Embryonic facial prominence (tissue), 1 donor: ENCODE measurements at regions not wholly inside any gene's neighbourhood (a gene's known extent, or its start where the extent isn't known, plus 50 kb on each side); places are given as distances from the start of the nearest gene placed in this dataset.

Source experiments
- DNase-seq: peaks from one replicate; pipeline ENCODE4 v3.0.0-alpha.2; 2016; ENCODE audit errors: extremely low spot score

DNA sequence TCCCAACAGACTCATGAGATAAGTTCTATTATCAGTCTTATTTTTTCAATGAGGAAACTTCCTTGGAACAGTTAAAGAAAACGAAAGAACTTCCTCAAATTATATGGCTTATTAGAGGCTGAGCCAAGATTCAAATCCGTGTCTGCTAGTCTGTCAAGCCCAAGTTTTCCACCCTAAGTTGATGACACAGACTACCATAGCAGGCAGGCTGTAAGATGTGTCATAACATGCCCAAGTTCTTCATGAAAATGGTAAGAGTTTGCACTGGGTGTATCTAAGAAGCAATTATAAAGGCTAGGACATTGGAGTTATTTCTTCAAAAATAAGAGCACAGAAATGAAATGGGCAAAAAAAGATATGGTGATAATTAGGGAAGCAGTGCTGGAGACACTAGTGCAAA lies 634.5 kb downstream of the BRINP1 start:
- DNase-seq = no peak

DNA sequence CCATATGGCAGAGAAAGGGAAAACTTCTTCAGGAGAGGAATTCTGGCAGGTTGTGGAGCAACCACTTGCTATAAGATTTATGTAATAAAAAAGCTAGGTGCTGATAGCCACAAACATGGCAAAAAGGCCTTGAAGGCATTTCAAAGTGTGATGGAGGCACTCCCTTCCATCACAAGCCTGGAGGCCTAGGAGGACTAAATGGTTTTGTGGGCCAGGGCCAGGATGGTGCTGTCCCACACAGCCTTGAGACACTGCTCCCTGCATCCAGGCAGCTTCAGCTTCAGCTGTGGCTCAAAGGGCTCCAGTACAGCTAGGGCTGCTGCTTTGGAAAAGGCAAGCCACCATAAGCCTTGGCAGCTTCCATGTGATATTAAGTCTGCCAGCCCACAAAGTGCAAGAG lies 632.8 kb downstream of the BRINP1 start:
- DNase-seq = no peak

DNA sequence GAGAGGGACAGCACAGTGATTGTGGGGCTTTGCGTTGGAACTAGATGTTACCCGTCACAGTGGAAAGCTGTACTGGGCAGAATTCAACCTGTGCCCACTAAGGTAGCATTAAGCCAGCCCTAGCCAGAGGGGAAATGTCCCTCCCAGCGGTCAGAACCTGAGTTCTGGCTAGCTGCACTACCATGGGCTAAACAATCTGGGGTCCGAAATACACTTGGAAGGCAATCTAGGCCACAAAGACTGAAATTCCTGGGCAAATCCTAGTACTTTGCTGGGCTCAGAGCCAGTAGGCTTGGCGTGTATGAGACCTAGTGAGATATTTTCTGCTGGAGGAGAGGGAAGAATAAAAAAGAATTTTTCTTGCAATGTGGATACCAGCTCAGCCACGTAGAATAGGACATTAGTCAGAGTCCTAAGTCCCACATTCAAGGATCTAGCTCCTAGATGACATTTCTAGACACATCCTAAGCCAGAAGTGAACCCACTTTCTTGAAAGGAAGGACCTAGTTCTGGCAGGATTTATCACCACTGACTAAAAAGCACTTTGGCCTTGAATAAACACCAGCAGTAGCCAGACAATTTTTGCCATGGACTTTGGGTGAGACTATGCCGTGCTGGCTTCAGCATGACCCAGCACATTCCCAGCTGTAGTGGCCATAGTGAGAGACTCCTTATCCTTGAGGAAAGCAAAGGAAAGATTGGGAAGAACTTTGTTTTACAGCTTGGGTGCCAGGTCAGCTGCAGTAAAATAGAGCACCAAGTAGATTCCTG lies 618.0 kb downstream of the BRINP1 start:
- DNase-seq = no peak

DNA sequence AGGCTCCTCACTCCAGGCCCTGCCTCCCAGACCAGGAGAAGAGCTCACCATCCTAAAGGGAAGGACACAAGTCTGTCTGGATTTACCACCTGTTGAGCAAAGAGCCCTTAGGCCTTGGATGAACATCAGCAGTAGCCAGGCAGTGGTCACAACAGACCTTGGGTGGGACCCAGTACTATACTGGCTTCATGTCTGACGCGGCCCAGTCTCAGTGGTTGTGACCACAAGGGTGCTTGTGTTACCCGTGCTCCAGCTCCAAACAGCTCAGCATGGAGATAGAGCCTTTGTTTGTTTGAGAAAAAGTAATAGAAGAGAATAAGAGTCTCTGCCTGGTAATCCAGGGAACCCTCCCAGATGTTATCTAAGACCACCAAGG lies 617.4 kb downstream of the BRINP1 start:
- DNase-seq = no peak

DNA sequence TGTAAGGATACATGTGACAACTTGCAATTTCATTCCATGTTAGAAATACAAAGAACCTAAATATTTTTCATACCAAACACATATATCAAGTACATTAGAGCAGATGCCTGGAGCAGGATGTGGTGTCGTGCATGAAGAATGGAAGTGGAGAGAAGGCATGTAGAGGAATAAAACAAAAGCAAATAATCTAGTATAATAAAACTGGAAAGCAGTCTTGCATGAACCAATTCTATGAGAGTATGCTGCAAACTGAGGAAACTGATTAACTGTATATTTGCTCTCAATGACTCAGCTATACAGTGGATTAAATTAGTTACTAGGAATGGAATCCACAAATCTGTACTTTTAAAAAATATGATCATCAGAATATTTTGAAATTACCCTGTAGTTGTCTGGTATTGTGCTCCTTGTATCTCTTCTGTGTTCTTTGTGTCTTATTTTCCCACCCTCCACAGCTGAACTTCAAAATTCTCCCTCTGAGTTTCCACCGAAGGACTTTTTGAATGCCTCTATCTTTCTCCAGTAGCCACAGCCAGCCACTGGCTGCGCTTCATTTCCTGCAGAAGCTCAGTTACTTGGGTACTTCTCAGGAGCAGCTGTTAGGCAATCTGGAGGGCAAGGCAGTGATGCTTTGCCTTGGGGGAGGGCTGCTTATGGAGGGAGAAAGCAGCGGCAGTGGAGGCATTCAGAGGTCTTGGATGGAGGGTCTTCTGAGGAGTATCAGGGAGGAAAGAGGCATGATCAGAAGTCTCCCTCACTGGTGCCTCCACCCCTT lies 608.0 kb downstream of the BRINP1 start:
- no peak for DNase-seq

DNA sequence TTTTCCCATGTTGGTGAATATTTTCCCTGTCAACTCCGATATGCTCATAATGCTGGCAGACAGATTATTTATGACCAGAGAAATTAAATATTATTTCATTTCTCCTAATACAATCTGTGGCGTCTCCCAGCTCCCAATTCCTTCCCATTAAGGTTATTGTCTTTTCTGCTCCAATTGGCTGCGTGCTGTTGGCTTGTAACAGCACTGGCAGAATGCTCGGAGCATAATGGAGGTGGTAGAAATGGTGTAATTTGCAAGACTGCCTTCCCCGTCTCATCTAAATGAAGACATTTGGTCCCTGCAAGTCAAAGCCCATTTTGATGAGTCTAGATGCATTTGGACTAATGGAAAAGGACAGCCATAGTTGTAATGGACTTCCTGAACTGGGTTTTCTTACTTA lies 601.7 kb downstream of the BRINP1 start:
- no peak for DNase-seq

DNA sequence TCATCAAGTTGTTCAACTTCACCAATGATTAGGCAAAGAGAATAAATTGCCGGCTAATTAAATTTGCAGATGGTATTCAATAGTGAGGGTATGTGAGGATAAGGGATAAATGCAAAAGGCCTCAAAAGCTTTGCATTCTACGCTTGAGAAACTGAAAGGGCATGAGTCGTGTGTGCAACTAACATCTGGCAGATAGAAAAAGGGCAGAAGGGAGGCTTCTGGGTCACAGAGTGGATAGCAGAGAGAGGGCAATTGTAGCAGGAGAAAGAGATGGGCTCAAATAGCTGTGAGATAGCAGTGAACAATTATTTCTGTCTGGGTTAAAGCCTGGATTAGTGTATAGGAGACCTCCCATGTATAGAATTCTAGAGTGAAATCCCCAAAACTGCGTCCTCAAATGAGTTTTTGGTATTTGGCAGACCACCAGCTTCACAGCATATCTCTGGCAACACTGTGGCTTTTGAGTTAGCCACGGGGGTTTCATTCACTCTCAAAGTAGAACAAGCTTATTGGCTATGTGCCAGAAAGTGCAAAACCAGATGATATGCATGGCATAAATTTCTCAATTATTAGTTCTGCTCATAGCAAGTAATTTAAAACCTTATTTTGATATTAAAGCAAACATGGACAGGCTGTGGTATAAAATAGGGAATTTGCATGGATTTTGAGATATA lies 586.3 kb downstream of the BRINP1 start:
- DNase-seq = no peak

DNA sequence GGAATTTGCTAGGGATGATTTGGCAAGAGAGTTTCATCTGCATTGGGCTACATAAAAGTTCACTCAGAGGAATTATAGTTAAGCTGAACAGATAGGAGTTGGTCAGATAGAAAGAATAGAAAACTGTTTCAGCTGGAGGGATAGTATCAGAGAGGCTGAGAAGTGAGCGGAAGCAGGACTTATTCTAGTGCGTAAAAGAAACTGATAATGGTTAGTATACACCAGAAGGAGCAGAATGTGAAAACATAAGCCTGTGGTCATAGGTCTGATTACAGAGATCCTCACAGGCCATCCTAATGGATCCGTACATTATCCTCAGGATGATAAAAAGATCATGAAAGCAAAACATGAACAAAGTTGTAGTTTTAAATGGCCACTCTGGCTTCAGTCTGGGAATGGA lies 585.2 kb downstream of the BRINP1 start:
- no peak for DNase-seq

DNA sequence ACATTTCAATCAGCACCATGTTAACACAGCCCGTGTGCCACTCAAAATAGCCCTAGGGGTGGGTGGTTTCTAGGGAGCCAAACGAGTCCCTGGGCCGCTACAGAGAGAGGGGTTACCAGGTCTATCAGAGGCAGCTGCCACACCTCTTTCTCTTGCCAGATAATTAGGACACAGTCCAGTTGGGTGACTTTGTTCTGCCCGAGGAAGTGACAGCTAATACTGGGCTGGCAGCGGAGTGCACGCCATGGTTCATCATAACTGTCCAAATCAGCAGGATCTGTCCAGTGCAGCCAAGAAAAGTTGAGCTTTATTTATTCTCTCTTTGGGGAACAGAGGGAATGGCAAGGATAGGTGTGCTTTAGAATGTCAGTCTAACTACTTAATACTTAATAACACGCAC lies 583.8 kb downstream of the BRINP1 start:
- DNase-seq = no peak

DNA sequence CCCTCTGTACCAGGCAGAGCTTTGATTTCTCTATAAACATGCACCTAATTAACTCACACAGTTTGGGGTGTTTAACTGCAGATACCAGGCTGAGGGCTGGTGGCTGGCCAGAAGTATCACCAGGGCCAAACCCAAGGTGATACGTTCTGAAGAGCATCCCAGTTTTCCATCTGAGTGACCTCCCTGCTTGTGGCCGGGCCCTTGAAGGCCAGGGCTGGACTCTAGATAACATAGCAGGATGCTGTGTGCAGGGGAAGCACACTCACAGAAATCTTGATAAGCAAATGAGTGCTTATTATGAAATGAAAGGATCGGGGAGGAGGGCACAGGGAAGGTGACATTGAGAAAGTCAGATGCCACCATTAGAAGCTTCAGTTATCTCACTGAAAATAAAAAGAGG lies 582.4 kb downstream of the BRINP1 start:
- no peak for DNase-seq

DNA sequence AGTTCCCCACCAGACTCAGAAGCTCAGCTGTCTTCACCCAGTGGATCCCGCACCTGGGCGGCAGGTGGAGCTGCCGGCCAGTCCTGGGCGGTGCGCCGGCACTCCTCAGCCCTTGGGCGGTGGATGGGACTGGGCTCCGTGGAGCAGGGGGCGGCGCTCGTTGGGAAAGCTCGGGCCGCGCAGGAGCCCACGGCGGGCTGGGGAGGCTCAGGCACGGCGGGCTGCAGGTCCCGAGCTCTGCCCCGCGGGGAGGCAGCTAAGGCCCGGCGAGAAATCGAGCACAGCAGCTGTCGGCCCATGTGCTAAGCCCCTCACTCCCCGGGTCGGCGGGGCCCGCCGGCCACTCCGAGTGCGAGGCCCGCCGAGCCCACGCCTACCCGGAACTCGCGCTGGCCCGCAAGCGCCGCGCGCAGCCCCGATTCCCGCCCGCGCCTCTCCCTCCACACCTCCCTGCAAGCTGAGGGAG lies 560.0 kb downstream of the BRINP1 start:
- DNase-seq = no peak

DNA sequence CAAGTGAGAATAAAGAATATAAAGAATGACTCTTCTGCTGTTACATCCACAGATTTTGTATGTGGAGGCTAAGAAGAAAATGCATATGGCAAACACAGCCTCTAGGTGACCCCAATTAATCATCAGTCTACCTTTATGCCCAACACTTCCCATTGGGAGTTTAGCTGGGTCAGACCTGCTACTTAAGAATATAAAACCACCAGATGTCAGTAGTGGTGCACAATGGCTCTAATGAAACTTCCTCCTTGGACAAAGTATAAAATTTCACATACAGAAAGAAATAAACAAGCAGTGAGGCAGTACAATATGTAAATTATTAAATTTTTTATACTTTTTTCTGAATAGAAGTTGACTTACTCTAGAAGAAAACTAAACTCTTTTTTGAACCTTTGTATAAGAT lies 539.9 kb downstream of the BRINP1 start:
- DNase-seq = no peak

DNA sequence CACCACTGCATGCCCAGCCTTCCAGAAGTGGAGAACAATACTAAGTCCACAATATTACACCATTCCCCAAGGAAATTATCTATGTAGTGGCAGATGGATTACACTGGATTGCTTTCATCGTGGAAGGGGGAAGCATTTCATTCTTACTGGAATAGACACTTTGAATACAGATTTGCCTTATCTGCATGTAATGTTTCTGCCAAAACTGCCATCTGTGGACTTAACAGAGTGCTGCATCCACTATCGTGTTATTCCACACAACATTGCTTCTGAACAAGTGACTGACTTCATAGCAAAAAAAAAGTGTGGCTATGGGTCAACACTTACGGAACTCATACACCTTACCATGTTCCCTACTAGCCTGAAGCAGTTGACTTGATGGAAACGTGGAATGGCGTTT lies 536.9 kb downstream of the BRINP1 start:
- DNase-seq = no peak

DNA sequence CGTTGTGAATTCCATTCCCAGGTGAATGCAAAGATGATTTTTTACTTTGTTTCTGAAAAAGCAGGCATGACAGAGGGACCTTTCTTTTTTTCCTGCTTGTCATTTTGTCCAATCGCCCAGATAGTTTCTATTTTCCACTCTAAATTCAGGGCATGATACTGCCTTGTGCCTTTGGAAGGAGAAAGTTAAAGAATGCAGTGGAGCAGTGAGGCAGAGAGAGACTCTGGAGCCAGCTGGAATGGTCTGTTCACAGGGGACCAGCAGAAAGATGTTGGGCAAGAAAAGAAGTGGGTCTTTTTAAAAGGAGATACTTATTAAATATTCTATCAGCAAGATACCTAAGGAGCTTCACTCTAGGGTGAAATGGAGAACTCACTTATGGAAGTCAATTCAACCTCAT lies 532.3 kb downstream of the BRINP1 start:
- DNase-seq = no peak

DNA sequence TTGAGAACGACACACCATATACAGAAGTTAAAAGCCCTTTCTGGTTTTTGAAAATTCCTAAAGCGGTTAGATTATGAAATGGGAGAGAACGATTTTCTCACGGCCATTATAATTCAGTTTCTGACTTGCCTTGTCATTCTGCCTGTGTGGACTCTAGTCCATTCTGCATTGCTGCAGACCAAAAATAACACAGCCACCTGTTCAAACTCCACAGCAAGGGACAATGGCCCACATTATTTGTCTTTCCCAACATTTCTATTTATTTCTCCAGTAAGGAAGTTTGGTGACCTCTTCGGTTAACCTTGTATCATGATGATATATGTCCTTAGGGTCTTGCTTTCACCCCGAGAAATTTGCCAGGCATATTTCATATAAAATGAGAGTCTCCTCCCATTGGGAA lies 497.7 kb downstream of the BRINP1 start:
- DNase-seq = no peak

DNA sequence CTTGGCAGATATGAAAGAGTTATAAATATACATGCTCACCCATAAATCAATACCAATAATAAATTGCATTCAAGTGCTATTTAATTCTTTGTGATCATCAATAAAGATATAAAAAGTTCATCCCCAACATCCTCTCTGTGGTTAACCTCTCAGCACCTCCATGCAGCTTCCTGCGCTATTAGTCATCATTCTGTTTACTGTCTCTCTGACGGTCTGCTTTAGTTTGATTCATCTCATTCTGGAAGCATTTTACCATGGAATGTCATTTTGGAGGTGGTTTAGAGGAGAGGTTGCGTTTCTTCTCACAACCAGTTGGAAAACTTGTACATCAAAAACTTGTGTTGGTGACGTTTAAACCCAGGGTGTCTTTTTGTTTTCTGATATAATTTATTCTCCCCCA lies 486.6 kb downstream of the BRINP1 start:
- no peak for DNase-seq

DNA sequence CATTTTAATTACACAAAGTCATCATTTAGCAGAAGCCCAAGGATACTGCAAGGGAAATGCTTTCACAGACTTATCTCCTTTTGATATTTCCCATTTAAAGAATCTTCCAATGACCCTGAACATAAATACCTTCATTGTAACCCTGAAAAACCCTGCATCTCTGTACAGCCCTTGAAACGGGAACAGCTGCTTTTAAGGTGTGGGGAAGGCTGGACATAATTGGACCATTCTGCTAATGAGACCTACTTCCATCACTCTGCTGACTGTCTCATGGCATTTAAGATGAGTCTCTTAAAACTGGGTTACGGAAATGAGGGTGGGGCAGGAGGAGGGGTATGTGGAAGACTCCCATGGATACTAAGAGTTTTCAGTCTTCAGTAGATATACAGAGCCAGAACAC lies 485.8 kb downstream of the BRINP1 start:
- no peak for DNase-seq

DNA sequence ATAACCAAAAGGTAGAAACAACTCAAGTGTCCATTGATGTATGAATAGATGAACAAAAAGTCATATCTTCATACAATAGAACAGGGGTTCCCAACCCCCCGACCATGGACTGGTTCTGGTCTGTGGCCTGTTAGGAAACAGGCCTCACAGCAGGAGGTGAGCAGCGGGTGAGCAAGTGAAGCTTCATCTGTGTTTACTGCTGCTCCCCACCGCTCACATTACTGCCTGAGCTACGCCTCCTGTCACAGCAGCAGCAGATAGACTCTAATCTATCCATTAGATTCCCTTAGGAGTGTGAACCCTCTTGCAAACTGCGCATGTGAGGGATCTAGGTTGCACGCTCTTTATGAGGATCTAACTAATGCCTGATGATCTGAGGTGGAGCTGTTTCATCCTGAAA lies 478.0 kb downstream of the BRINP1 start:
- no peak for DNase-seq

DNA sequence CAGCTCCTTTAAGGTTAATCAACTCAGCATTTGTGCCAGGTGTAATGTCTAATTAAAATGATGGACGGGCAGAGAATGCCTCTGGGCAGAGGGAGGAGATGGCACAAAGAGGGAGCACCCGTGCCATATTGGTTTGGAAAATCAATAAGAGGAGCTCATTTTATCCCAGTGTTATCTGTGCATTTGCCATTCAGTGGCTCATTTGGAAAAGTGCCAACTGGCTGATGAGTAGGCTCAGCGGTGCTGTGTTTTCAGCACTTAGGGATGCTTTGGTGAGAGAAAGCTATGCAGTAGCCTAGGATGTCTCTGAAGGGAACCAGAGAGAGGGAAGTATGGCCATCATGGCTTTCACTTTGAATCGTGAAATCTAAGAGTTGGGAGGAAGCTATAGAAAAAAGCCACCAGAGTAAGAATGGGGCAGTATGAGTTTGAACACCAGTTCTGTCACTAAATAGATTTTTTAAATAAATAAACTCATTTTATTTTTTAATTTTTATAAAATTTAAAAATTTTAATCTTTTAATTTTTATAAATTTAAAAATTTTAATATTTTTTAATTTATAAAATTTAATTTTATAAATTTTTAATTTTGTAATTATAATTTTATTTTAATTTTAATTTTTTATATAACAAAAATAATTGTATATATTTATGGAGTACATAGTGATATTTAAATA lies 472.8 kb downstream of the BRINP1 start:
- DNase-seq = no peak

DNA sequence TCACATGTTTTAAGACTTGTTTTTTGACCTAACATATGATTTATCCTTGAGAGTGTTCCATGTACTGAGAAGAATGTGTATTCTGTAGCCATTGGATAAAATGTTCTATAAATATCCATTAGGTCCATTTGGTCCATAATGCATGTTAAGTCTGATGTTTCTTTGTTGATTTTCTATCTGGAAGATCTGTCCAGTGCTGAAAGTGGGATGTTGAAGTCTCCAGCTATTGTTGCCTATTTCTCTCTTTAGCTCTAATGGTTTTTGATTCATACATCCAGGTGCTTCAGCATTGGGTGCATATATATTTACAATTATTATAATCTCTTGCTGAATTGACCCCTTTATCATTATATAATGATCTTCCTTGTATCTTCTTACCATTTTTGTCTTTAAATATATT lies 451.1 kb downstream of the BRINP1 start:
- no peak for DNase-seq

DNA sequence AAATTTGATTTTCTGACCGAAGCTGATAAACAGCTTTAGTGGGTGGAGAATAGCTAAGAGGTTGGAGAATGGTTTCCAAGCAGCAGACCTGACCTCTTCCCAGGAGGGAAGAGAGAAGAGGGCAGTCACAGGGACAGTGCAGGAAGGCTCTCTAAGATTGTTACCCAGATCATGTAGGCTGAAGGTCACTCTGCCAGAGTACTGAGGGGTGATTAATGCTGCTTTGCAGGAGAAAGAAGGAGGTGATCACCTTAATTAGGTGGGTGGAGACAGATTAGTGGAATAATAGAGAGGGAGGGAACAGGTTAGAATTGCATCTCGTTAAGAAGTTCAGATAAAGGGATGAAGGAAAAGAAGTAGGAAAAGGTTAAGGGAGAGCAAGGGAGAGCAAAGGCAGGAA lies 440.5 kb downstream of the BRINP1 start:
- DNase-seq = no peak

DNA sequence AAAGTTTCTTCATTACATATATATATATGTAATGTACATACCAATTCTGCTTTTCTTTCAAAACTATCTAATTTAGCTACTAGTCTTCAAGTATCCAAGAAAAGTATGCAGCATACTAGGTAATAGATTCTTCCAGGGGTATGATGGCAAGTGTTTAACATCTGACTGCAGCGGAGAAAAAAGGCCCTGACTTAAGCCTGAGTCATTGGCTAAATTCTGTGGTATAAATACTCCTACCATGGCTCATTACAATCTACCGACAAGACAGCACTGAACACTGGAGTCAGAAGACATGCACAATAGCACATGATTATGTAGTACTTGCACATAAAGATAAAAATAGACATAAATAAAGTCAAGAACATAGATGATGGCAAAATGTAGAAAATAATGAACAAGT lies 439.9 kb downstream of the BRINP1 start:
- no peak for DNase-seq
